Left hindlimb (tissue), 1 donor: ENCODE measurements at regions not wholly inside any gene's neighbourhood (a gene's known extent, or its start where the extent isn't known, plus 50 kb on each side); places are given as distances from the start of the nearest gene placed in this dataset.
"Not testable (repeated sequence)": the region's sequence is repeated elsewhere in the genome, so short reads cannot be mapped to it uniquely, and the experiment has no call there.

ENCODE experiments used
- DNase-seq: peaks from one replicate; pipeline ENCODE4 v3.0.0-alpha.2; 2018

GRCh38 chr16:8436931-8437330 lies 153.4 kb downstream of the TMEM114 start:
- DNase-seq, result no peak

- no peak for DNase-seq
Observed at GRCh38 chr16:8431783-8432182, 158.5 kb downstream of the TMEM114 start.

- no peak for DNase-seq
Observed at GRCh38 chr16:8430401-8430800, 159.9 kb downstream of the TMEM114 start.

- no peak for DNase-seq
Observed at GRCh38 chr16:8426569-8426968, 163.7 kb downstream of the TMEM114 start.

GRCh38 chr16:8417145-8417544 lies 173.2 kb downstream of the TMEM114 start:
- no peak for DNase-seq

GRCh38 chr16:8408855-8409567 lies 181.3 kb downstream of the TMEM114 start:
- no peak for DNase-seq

- no peak for DNase-seq
Observed at GRCh38 chr16:8407351-8407750, 183.0 kb downstream of the TMEM114 start.

- no peak for DNase-seq
Observed at GRCh38 chr16:8403978-8404749, 186.1 kb downstream of the TMEM114 start.

GRCh38 chr16:8402981-8403843 lies 187.1 kb downstream of the TMEM114 start:
- DNase-seq, result no peak

GRCh38 chr16:8400683-8401082 lies 189.6 kb downstream of the TMEM114 start:
- DNase-seq, result not testable (repeated sequence)

GRCh38 chr16:8398548-8398947 lies 191.8 kb downstream of the TMEM114 start:
- no peak for DNase-seq

- DNase-seq, result no peak
Observed at GRCh38 chr16:8397223-8397622, 193.1 kb downstream of the TMEM114 start.

GRCh38 chr16:8396463-8396862 lies 193.8 kb downstream of the TMEM114 start:
- no peak for DNase-seq

- DNase-seq, result no peak
Observed at GRCh38 chr16:8391257-8391656, 199.1 kb downstream of the TMEM114 start.

GRCh38 chr16:8388684-8389083 lies 201.6 kb downstream of the TMEM114 start:
- DNase-seq, result no peak

GRCh38 chr16:8381814-8382213 lies 208.5 kb downstream of the TMEM114 start:
- DNase-seq, result no peak

GRCh38 chr16:8380311-8380710 lies 210.0 kb downstream of the TMEM114 start:
- DNase-seq, result no peak

GRCh38 chr16:8377864-8378263 lies 212.4 kb downstream of the TMEM114 start:
- no peak for DNase-seq

- no peak for DNase-seq
Observed at GRCh38 chr16:8376858-8377257, 213.5 kb downstream of the TMEM114 start.

GRCh38 chr16:8376430-8376829 lies 213.9 kb downstream of the TMEM114 start:
- DNase-seq, result no peak

- no peak for DNase-seq
Observed at GRCh38 chr16:8375232-8375587, 215.1 kb downstream of the TMEM114 start.

GRCh38 chr16:8374586-8375231 lies 215.6 kb downstream of the TMEM114 start:
- DNase-seq, result no peak
